ENCODE measurements at regions not wholly inside any gene's neighbourhood (a gene's known extent, or its start where the extent isn't known, plus 50 kb on each side); places are given as distances from the start of the nearest gene placed in this dataset.
"Not testable (repeated sequence)": the region's sequence is repeated elsewhere in the genome, so short reads cannot be mapped to it uniquely, and the experiment has no call there.

- DNase-seq (ENCODE audit: low read depth in 2 of 3, low spot score in 1 of 3) = no peak
Measured at GRCh38 chr6:6810727-6811126, 222.2 kb downstream of the LY86 start.

DNA sequence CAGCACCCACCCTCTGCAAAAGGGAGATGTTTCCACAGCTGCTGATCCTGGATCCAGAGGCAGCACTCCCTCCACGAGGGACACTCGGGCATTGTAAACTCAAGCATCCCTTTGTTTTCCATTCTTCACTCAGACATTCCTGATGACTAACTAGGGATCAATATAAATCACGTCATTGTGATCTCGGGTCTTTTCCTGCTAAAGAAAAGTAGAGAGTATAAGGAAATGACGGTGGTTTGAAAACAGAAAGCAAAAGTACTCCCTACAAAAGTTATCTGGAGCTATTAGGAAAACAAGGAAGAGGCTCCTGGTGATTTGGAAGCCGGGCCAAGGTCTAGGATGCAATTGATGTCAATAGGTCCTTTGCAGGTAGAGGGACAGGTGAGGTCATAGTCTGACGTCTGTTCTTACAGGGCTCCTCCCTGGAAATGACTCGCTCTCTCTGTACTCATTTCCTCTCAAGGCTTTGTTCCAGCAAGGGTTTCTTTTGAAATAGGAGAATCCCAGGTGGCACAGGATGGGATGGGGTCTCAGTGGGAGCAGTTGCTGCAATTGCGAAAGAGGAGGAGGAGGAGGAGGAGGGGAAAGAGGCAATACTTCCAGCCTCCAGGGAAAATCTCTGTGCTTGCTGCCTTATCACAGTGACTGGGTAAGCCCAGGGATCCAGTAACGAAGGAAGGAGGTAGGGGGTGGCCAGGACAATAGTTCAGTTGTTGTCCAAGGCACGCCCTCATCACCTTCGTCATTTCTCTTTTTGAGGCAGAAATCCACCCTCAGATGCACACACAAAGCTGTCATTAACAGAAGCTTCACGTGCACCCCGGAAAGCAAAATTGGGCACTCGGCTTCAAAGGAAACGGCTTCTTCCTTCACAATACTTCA lies 222.8 kb downstream of the LY86 start:
- no peak for DNase-seq (ENCODE audit: low read depth in 2 of 3, low spot score in 1 of 3)

DNA sequence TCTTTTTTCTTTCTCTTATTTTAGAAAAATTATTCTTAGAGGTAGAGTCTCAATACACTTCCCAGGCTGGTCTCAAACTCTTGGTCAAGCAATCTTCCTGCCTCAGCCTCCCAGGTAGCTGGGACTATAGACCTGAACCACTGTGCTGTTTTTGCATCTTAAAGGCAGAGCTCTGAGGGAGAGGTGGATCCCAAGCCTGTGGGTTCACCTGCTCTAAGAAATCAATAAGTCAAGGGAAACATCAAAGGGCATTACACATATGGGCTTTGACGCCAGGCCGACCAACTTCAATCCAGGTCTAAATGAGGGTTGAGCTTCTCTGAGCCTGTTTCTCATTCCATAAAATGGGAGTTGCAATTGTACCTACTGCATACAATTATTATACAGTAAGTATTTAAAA lies 223.9 kb downstream of the LY86 start:
- DNase-seq (ENCODE audit: low read depth in 2 of 3, low spot score in 1 of 3) = no peak

DNA sequence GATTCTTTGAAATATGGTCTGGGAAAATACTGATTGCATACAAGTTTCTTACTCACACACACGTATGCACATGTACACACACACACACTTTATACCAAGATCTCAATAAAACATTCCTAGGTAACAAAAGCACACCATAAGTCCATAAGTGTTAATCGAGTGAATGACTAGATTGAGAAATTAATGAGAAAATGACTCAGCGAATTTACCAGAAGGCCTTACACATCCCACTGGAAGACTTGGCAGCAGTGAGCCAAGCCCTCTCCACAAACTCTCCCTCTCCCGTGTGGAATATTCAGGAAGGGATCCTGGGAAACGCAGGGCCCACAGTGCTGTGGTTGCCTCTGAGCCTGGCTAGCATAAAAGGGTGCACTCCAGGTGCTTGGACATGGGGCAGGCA lies 227.2 kb downstream of the LY86 start:
- DNase-seq (ENCODE audit: low read depth in 2 of 3, low spot score in 1 of 3) = no peak

- no peak for DNase-seq (ENCODE audit: low read depth in 2 of 3, low spot score in 1 of 3)
Measured at GRCh38 chr6:6816716-6817115, 228.2 kb downstream of the LY86 start.

- no peak for DNase-seq (ENCODE audit: low read depth in 2 of 3, low spot score in 1 of 3)
Measured at GRCh38 chr6:6818078-6818639, 229.6 kb downstream of the LY86 start.

DNA sequence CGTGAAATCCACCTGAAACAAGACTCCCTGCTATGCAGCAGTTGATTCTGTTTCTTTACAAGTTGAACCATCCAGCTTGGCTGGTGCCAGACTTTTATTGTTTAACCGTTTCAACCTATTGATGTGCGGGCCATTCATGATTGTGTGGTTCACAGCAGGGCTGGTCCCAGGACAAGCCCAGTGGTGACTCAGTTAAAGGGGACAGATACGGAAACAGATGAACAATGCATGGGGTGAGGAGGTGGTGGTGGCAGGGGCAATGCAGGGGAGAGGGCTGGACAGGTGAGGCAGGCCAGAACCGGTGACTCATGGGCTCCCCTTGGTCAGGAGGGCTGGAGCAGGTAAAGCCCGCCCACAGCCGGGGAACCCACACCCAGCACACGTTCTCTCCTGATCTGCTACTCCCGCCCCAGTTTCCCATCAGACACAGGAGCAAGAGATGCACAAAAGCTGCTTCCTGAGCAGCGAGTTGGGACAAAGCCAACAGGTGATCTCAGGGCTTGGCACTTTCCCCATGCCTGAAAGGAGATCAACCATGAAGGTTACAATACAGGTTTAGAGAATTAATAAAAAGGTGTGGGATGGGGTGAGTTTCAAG lies 232.2 kb downstream of the LY86 start:
- no peak for DNase-seq (ENCODE audit: low read depth in 2 of 3, low spot score in 1 of 3)

DNA sequence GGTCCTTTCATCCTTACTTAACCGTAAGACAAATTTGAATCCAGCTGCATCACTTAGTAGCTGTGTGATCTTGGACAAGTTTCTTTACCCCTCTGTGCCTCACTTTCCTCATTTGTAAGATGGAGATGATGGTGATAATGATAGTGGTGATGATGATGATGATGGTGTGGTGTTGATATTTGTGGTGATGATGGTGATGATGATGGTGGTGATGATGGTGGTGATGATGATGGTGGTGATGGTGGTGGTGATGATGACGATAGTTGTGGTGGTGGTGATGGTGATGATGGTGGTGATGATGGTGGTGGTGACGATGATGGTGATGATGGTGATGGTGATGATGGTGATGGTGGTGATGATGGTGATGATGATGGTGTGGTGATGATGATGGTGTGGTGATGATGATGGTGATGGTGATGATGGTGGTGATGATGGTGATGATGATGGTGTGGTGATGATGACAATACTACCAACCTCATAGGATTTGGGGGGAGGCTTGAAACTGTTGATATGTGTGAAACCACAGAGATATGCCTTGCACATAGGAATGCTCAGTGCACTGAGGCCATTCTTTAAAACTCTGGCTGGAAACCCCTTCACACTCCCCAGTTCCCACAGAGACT lies 233.2 kb downstream of the LY86 start:
- no peak for DNase-seq (ENCODE audit: low read depth in 2 of 3, low spot score in 1 of 3)

DNA sequence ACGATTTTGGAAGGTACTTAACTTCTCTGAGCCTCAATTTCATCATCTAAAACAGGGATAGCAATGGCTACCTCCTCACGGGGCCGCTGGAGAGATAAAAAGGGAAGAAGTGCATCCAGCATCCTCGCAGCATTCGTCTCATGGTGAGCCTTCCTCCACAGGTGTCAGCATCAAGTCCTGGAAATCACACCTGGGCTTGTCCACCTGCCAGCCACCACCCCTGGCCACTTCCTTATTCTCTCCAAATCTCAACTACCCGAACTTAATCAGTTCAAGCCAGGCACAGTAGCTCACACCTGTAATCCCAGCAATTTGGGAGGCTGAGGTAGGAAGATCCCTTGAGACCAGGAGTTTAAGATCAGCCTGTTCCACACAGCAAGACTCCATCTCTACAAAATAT lies 234.5 kb downstream of the LY86 start:
- DNase-seq (ENCODE audit: low read depth in 2 of 3, low spot score in 1 of 3) = no peak

DNA sequence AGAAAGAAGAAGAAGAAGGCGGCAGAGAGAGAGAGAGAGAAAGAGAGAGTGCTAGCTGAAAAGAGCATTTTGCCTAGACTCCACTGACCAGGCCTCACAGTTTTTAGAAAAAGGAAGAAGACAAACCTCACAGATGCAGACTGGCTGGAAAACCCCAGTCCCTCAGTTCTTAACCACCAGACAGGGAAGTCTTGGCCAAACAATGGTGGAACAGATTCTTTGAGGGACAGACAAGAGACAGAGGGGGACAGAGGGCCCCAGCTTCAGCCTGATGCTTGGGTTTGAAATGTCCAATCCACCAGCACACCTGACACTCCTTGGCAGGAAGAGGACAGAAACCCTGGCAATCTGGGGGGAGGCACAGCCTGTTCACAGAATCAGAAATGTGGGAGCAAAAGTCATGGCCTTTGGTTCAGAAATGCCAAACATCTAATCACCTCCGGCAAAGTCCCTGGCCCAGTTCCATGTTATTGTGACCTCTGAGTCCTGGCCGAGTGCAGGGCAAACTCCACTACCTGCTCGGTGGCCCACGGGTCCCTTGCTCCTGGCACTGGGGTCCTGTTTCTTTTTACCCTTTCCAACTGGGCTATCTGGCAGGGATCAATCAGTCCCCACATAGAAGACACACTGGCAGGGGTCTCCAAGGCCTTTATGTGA lies 235.2 kb downstream of the LY86 start:
- DNase-seq (ENCODE audit: low read depth in 2 of 3, low spot score in 1 of 3) = no peak

DNA sequence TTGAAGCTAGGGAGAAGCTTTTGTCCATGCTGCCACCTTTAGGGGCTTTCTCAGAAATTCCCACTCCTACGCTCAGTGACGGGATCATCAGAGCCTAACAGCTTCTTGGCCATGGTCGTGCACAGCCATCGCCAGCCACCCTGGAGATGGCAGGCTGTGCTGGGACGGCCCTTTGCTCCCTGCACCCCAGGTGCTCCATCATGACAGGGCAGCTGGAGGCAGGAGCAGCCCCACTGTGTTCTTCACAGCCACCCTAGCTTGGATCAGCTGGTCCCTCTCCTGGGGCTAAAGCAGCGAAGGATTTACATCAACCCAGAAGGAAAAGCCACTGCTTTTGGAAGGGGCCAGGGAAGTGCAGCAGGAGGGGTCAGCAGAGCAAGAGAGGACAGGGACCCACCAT lies 235.9 kb downstream of the LY86 start:
- DNase-seq (ENCODE audit: low read depth in 2 of 3, low spot score in 1 of 3) = no peak

GRCh38 chr6:6825193-6825784 lies 236.8 kb downstream of the LY86 start:
- DNase-seq (ENCODE audit: low read depth in 2 of 3, low spot score in 1 of 3) = no peak

DNA sequence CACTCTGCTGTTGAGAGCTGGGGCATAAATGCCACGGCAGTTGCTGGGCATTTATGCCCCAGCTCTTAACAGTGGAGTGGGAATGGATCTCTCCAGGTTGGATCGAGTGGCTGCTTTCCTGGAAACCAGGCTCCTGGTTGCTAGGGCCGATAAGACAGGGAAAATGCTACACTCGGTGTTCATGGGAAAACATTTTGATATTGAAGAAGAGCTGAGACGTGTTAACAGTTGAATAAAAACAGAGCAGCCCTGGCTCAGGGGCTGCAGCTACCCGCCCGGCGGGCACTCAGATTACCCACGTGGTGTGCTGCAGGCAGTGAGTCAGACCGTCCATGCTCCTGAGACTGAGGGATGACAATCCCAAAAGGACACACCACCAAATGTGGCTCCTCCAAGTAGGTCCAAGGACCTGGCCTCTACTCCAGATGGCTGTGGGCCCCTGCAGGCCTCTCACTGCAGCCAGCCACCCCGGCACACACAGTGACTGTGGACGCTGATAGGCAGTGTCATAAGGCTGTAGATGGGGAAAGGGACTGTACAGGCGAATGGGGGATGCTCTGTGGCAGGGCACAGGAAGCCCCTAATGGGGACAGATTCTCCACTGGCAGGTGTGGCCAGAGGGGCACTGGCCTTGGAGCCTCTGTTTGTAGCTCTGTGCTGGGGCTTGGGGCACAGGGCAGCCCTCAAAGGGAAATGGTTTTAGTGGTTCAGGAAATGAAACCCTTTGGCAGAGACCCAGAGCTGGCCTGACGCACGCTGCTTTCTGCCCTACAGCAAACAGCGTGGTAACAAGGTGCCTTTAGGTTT lies 237.8 kb downstream of the LY86 start:
- no peak for DNase-seq (ENCODE audit: low read depth in 2 of 3, low spot score in 1 of 3)

GRCh38 chr6:6826961-6827360 lies 238.4 kb downstream of the LY86 start:
- no peak for DNase-seq (ENCODE audit: low read depth in 2 of 3, low spot score in 1 of 3)

DNA sequence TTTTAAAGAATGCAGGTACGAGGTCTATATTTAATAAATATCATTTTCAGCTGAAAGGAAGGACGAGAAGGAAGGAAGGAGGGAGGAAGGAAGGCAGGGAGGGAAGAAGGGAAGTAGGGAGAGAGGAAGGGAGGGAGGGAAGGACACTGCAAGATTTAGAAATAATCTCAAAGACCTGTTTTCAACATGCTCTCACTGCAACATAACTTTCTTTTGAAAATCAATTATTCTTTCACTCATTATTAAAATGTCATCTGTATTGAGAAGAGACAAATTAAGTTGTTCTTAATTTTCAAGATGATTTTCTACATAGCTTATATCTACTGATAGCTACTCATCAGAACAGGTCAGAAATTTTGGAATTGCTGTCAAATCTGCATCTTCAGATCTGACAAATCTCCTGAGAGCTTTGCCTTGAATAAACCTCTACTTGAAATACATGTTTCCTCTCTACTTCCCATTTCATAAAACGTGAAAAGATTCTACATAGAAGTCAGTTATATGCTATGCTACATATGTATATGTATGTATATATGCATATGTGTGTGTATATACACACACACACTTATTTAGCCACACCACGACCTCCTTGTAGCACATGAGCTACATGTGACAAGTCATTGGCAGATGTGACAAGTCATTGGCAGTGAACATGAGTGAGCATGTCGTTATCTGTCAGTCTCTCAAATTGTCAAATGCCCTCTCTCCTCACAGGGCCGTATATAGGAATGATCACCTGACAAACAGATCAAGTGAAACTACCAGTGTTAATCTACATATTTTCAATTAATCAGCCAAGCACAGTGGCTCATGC lies 241.6 kb downstream of the LY86 start:
- no peak for DNase-seq (ENCODE audit: low read depth in 2 of 3, low spot score in 1 of 3)

GRCh38 chr6:6830686-6831063 lies 242.2 kb downstream of the LY86 start:
- not testable (repeated sequence) for DNase-seq (ENCODE audit: low read depth in 2 of 3, low spot score in 1 of 3)

DNA sequence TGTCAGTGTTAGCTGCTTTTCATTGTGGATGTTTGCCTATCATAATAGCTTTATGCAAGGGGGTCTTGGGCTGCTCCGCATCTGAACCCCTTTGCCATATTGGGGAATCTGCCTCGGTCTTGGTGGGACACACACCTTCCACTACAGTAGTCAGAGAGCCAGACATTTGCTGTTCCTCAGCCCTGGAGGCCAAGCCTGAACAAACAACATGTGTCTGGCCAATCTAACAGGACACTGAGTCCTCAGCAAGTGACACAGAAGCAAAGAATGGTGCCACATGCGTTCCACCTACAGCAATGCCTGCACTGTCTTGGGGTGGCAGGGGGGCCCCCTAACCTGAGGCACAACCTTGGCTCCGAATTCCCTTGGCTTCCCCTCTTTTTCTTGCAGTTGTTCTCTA lies 243.9 kb downstream of the LY86 start:
- no peak for DNase-seq (ENCODE audit: low read depth in 2 of 3, low spot score in 1 of 3)

DNA sequence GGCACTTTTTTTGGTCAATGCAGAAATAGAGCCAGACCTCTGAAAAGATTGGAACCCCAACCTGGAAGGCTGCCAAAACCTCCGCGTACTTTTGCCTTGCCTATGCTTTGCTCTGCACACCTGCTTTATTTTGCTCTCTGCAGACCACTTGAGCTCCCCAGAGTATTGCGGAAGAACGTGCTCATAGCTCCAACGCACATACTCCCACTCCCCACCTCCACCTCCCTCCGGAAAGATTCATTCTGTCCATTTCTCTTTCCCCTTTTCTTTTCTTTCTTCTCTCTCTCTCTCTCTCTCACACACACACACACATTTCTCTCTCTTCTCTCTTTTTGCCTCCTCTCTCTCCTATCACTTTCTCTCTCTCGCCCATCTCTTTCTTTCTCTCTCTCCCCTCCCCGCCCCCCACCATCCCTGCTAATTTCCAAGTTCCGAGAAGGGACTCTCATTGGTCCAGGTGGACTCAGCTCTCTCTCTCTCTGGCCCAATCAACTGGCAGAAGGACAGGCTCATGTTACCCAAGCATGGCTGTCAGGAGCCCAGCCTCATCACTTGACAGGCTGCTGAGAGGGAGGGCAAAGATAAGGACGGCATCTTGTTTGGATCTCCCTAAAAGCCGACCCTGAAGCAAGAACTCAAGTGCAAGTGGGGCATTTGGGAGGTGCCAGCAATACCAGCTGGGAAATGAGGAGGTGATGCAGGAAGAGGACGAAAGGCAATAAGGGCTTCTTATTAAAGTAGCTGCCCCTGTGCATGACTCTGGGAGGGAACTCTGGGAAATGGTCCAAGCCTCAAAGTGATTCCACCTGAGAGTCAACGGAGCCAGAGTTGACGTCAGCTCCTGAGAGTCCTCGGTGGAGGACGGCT lies 246.1 kb downstream of the LY86 start:
- no peak for DNase-seq (ENCODE audit: low read depth in 2 of 3, low spot score in 1 of 3)

DNA sequence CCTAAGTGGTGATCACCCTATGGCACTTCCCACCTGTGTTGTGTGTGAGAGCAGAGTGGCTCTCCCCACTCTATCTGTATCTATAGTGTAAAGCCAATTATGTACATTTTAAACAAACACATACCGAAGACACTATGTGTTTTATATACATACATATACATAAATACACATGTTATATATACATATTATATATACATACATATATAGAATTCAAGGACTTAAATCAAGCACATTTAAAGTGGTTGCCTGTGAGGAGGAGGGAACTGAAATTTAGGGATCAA lies 246.6 kb downstream of the LY86 start:
- DNase-seq (ENCODE audit: low read depth in 2 of 3, low spot score in 1 of 3) = no peak

Data from stimulated activated CD4-positive, alpha-beta T cell treated with anti-CD3 and anti-CD28 coated beads, Interleukin-12 subunit alpha, Interleukin-12 subunit beta, amount 100 ng/mL, for 48 hours (primary cell).